Medulla oblongata (tissue), 1 donor: ENCODE measurements at regions not wholly inside any gene's neighbourhood (a gene's known extent, or its start where the extent isn't known, plus 50 kb on each side); places are given as distances from the start of the nearest gene placed in this dataset.
"Not testable (repeated sequence)": the region's sequence is repeated elsewhere in the genome, so short reads cannot be mapped to it uniquely, and the experiment has no call there.

ENCODE experiments used
- DNase-seq: peaks from one replicate; pipeline ENCODE4 v3.0.0-alpha.2; 2015; ENCODE audit errors: extremely low spot score

DNA sequence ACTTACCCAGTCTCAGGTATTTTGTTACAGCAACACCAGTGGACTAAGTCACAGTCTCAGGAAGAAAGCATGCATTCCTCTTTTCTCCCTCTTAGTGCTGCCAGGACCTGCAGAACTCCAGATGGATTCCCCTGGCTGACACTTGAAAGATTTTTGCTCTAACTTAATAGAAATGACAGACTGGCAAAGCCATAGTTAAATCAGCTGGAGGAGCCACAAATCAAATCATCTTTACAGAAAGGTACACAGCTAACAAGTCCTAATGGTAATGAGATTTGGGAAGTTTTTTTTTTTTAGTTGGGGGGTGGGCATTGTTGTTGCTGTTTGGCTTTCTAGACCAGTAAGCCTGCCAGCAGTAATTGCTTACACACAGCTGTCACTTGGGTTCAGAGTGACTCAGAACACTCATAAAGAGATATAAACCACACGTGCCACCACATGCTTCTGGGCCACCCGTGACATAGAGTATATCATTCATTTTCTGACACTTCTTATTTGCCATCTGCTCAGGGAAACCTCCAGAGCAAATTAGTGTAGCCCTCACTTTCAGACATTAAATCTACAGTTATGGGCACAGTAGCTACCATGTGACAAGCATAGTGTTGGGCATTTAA, 72.4 kb downstream of the FH start:
- DNase-seq = no peak

DNA sequence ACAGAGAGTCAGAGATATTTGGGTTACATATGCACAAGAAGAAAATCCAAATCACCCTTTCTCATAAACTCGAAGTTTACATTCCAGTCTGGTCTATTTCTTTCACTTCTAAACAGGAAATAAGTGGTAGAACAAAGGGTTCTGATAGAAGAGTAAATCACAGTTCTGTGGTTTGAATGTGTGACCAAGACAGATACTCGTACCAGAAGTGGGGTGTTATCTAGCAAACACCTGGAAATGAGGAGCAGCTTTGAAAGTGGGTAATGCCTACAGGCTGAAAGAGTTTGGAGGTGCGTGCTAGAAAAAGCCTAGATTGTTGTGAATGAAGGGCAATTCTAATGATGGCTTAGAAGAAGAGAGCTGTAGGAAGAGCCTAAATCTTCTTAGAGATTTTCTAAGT, 74.7 kb downstream of the FH start:
- no peak for DNase-seq

DNA sequence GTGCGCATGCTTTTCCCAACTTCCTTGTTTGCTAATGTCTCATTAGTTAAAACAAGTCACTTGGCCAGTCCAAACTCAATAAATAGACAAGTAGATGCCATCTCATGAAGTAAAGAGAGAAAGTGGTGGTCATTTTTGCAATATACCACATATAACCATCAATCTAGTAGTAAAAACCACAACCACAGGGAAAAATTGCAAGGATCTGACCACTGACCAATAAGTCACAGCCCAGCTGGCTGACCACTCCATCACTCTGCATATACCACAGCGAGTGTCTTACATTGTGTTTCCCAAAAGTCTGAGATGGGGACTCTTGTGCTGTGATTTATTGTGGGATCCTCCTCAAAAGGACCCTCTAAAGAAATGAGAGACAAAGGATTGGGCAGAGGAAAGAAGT, 76.0 kb downstream of the FH start:
- DNase-seq = no peak

DNA sequence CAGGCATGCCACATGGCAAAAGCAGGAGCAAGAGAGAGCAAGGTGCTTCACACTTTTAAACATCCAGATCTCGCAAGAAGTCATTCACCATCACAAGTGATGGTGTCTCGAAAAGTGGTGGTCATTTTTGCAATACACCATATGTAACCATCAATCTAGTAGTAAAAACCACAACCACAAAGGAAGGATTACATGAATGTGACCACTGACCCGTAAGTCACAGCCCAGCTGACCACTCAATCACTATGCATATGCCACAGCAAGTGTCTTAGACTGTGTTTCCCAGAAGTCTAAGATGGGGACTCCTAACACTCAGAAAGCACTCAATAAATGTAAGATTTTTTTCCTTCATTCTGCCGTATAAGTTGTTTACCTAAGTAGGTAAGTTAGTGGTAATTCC, 76.9 kb downstream of the FH start:
- no peak for DNase-seq

DNA sequence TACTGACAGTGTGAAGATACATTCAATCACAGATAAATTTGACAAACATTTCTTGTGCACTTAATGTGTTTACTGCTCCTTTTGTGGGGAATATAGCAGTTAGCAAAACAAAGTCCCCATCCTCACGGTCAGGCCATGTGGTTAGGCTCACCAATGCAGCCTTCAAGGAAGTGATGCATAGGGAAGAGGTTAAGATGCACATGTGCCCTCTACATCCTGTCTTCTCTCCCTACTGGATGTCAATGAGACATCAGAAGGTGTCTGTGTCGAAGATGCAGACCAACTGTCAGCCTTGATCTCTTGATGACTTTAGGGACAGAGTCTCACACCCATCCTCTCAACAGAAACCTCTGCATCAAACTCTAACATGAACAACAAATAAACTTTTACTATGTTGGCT, 78.7 kb downstream of the FH start:
- DNase-seq = no peak

DNA sequence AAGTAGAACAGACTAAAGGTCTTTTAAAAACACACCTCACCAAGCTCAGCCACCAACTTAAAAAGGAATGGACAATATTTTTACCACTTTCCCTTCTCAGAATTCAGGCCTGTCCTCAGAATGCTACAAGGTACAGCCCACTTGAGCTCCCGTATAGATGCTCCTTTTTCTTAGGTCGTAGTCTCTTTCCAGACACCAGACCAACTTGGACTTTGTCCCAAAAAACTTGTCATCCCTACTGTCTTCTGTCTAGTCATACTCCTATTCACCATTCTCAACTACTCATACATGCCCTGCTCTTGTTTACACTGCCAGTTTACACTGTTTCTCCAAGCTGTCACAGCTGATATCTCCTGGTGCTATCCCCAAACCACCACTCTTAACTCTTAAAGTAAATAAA, 80.9 kb downstream of the FH start:
- DNase-seq = not testable (repeated sequence)

DNA sequence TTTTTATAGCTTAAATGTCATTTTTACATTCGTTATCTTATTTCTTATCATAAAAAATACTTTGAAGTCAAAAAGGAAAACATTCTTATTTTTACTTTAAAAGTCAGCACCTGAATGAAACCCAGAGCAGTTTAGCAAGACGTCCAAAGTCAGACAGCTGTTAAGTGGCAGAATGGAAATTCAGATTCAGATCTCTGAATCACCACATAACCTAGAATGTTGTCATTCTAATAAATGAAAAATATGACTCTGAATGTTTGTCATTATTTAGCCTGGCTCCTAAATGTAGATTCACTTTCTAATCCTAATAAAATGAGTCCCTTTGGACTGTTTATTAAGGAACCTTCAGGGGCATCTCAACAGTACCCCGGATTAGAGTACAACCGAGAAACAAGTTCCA, 75.2 kb upstream of the RGS7 start:
- DNase-seq = no peak

DNA sequence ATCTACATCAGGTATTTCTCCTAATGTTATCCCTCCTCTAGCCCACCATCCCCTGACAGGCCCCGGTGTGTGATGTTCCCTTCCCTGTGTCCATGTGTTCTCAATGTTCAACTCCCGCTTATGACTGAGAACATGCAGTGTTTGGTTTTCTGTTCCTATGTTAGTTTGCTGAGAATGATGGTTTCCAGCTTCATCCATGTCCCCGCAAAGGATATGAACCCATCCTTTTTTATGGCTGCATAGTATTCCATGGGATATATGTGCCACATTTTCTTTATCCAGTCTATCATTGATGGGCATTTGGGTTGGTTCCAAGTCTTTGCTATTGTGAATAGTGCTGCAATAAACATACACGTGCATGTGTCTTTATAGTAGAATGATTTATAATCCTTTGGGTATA, 68.1 kb upstream of the RGS7 start:
- not testable (repeated sequence) for DNase-seq

DNA sequence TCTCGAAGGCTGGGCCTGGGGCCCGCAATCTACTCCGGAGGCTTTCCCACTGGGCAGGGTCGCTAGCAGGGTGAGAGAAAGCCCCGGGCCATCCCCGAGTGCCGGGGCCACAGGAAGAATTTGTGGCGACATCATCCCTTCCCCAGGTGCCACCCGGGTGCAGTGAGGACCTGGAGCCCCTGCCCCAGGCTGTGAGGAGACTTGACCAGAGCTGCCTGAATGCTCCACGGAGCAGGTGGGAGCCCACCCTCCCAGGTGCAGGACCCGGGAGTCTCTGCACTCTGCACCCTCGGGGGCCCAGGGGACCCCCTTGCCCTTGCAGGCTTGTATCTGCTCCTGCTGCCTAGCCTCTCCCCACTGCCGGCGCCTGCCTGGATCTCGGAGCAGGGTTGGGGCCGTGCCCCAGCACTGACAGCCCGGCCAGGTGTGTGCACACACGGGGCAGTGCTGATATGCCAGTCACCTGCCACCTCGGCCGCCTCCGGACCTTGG, 67.5 kb upstream of the RGS7 start:
- no peak for DNase-seq

DNA sequence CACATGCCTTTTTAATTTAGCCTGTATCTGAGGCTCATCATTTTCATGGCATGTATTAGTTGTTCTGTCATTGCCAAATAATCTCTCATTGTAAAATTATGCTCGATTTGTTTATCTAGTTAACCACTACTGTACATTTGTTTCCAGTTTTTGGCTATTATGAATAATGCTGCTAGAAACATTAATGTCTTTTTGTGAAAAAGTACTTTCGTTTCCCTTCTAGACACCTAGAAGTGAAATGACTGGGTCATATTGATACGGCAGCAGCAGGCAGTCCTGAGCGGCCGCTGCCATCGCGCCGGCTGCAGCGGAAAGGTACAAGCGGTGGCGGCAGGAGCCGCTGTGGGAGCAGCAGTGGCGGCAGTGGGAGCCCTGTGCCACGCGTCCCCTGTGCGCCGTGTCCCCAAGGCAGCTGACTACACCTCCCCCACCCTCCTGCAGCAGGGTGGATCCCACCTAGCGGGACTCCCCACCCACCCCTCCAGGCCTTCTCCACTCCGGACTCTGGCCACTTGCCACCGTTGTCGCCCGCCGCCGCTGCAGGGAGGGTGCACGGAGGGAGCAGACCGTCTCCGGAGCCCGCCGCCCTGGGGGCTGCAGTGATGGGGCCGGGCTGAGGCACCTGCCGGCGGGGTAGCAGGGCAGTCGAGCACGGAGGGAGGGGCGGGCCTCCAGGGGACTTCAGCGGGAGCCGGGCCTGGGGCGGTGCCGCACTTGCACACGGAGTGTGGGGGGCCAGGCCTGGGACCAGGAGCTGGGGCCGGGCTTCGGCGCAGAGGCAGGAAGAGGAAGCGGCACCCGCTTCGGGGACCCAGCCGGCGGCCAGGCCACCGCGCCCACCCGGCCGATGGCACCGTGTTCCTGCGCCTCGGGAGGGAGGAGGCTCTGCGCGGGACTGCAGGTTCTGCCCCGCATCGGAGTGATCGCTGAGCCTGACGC, 66.8 kb upstream of the RGS7 start:
- peak; percentile 30 for DNase-seq

DNA sequence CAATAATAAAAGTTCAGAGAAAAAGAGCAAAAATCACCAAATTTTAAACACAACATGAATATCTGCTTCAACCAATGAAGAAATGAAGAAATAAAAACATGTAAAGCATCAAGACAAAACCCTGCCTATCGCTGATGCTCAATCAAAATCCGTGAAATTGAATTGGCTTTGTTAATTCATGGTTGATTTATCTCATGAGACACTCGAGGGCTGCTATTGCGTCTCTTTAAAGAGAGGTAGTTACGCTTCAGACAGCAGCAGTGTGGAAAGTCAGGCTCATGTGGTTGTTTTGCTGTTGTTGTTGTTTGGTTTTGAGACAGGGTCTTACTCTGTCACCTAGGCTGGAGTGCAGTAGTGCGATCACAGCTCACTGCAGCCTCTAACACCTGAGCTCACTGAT, 65.5 kb upstream of the RGS7 start:
- DNase-seq = no peak

DNA sequence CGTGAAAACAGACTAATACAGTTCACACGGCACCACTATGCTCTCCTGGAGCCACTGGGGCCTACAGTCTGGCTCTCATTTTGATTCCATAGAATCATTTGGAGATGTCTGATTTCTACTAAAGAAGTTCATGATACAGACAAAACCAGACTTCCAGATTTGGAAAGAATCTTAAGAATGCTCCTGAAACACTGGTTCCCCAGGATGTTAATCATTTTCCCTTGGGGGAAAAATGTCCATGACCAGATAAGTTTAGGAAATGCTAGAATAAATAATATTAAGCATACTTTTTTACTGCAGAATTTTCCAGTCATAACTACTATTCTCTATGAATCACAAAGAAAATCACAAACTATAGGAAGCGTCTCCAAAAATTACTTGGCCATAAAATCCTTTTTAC, 63.0 kb upstream of the RGS7 start:
- no peak for DNase-seq

DNA sequence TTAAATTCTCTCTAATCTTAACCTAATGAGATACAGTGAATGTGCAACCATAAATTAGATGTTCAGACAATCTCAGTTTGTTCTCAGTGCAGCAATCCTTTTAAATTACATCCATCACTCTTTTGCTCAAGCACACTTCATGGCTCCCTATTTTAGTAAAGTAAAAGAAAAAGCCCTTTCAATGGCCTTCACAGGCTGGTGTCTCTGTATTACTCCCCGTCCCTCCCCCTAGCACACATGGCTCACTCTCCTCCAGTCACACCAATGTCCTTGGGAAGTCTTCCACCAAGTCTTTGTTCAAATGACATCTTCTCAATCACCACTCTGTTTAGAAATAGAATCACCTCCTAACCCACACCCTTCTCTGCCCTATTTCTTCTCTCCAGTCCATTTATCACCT, 60.3 kb upstream of the RGS7 start:
- no peak for DNase-seq

DNA sequence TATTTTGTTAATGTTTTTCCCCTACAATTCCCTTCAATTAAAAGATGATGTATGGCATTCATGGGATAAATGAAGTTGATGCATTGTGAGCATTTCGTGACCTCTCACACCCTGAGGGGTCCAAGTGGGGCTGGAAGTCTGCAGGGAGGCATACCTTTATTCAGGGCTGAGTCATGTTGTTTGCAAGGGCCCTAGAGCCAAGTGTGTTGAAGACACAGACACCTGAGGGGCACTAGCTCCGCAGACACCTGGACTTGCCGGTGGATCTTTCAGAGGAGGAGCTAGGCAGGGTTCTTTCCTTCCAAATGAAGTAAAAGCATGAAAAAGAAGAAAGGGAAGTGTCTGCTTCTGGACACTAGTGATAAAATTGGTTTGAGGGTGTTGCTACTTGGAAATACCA, 57.0 kb upstream of the RGS7 start:
- no peak for DNase-seq

DNA sequence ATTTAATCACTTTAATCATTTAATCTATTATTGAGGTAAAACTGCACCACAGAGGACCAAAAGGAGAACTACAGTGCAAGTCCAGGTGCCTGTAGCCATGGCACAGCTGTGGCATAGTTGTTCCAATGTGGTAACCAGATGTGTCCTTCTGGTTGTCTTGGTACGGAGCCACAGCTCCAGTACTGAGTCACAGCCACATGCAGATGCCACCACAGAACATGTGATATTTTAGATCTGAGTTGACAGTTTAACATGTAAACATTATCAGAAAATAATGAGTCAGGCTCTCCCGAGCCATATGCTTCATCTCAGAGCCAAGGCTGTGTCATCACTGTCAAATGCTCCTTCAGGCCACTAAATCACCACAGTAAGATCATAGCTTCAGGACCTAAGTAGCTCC, 56.4 kb upstream of the RGS7 start:
- no peak for DNase-seq

DNA sequence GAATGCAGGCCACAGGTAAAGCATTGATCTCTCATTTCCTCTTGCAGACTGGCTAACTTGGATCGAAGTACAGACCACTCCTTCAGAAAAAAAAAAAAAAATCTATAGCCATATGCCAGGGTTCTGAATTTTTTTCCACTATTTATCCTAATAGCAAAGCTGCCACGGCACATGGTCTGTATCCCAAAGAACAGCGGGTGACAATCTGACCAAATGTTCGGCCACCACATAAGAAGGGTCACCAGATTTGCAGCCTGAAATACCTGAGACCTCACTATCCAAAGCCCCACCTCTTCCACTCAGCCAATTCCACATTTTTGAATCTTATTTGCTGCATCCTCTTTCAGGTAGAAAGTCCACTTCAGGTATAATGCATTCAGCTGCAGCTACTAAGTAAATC, 55.6 kb upstream of the RGS7 start:
- no peak for DNase-seq

DNA sequence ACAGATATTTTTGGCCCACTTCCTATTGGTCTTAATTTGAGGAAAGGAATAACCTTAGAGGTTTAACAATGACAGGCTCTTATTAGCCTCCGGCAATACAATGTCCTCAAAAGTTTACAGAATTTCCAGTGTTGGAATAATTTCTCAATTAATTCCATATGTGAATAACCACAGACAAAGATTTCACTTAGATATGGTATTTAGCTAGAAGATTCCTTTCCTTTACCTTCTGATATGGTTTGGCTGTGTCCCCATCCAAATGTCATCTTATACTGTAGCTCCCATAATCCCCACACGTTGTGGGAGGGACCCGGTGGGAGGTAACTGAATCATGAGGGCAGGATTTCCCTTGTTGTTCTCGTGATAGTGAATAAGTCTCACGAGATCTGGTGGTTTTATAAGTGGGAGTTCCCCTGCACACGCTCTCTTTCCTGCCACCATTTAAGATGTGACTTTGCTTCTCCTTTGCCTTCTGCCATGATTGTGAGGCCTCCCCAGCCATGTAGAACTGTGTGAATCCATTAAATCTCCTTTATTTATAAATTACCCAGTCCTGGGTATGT, 54.9 kb upstream of the RGS7 start:
- DNase-seq = no peak

DNA sequence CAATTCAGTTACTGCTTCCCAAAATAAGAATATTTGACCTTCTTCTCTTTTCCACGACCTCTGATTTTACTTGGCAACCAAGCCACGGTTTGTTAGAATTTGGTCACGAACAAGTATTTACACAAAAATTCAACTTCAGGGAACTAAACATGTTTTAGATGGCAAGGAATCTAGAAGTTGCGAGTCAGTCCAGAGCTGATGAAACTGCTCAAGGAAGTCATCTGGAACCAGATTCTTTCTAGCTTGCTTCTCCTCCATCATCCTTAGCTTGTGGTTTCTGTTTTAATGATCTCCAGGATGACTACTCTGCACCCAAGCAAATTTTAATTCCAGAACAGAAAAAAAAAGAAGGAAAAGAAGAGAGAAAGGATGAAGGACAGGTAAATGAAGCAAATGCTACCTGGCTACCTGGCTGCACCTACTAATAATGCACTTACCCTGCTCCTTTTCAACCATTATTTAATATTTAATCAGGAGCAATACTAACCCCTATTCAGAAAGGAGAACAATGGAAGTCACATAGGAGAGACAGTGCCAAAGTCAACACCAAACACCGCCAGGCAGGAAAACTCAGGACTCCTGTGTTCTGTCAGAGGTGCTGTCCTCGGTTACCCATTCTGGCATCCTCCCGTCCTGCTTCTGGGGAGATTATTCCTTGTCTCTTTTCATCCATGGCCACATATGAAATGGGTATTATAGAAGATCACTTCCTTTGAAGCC, 54.2 kb upstream of the RGS7 start:
- no peak for DNase-seq

DNA sequence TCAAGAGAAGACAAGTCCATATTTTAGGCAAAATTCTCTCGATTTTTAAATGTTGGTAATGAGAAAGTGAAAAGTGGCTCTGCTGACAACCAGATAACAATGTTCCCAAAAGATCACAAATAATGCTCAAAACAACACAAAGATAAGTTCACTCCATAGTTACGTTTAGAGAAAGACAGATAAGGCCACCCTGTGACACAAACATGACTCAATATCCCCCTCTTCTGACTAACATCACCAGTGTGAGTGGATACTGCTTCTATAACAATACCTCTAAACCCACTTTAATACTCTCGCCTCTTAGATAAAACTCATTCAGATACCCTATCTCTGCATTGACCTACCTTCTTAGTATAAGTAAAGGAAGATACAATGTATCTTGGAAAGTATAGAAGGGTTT, 51.2 kb upstream of the RGS7 start:
- DNase-seq = peak; percentile 27
